Cardiac muscle cell (in vitro differentiated cells and primary cell): ENCODE measurements at regions not wholly inside any gene's neighbourhood (a gene's known extent, or its start where the extent isn't known, plus 50 kb on each side); places are given as distances from the start of the nearest gene placed in this dataset.
A peak's percentile ranks its signal among the peaks of the same experiment; 100 is the strongest.

Source experiments
- DNase-seq, 2 donors: peaks; one replicate each; pipeline versions ENCODE4 v3.0.0 to v3.0.0-alpha.2; 2010 to 2017; ENCODE audit warnings: low read depth in 1 of 2, low spot score in 1 of 2
- H3K27ac ChIP-seq: fragments of 200-600 bp; sonication (generic); 2 replicates; pipeline ENCODE4 v1.5.1; 2016
- H3K27me3 ChIP-seq: fragments of 200-600 bp; sonication (generic); 2 replicates; pipeline ENCODE4 v1.6.0; 2016; ENCODE audit warnings: control low read depth
- H3K36me3 ChIP-seq: fragments of 200-600 bp; sonication (generic); 2 replicates; pipeline ENCODE4 v1.5.1; 2016; ENCODE audit warnings: control low read depth
- H3K4me1 ChIP-seq: fragments of 200-600 bp; sonication (generic); 2 replicates; pipeline ENCODE4 v1.8.1; 2017; ENCODE audit warnings: low read depth, mild to moderate bottlenecking, mixed run types
- H3K4me3 ChIP-seq: fragments of 200-600 bp; sonication (generic); 2 replicates; pipeline ENCODE4 v1.5.1; 2016; ENCODE audit warnings: mild to moderate bottlenecking
- H3K9me3 ChIP-seq: fragments of 200-600 bp; sonication (generic); 2 replicates; pipeline ENCODE4 v1.5.1; 2017; ENCODE audit warnings: low read depth, mild to moderate bottlenecking, control low read depth
- TF ChIP-seq, protein P1 (sequence below): IDR thresholded peaks from 2 replicates; pipeline ENCODE4 v1.5.1; 2012; ENCODE audit warnings: low read depth, mild to moderate bottlenecking, low read length

DNA sequence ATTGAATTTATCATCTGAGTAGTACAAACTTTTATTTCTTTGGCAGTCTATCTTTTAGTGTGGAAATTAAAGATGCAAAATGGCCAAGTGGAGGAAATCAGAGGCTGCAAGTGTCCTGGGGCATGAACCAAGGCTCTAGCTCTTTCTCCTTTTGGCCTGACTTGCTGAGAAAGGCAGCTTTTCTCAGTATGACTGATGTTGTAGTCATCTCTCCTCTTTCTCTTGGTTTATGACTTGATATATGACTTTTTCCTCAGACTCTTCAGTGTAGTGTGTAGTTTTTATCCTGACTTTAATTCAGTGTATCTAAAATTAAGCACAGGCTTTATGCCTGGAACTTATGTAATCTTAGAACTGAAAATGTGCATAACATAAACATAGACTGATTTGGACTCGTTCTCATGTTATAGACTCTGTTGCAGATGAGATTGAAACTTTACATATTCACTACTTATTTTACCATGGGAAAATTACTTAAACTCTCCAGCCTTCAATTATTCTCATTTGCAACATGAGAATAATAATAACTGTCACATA lies 65.7 kb downstream of the SLITRK5 start:
- TF ChIP-seq, protein P1, sequence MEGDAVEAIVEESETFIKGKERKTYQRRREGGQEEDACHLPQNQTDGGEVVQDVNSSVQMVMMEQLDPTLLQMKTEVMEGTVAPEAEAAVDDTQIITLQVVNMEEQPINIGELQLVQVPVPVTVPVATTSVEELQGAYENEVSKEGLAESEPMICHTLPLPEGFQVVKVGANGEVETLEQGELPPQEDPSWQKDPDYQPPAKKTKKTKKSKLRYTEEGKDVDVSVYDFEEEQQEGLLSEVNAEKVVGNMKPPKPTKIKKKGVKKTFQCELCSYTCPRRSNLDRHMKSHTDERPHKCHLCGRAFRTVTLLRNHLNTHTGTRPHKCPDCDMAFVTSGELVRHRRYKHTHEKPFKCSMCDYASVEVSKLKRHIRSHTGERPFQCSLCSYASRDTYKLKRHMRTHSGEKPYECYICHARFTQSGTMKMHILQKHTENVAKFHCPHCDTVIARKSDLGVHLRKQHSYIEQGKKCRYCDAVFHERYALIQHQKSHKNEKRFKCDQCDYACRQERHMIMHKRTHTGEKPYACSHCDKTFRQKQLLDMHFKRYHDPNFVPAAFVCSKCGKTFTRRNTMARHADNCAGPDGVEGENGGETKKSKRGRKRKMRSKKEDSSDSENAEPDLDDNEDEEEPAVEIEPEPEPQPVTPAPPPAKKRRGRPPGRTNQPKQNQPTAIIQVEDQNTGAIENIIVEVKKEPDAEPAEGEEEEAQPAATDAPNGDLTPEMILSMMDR: no peak
- Histone ChIP-seq H3K9me3 (no peaks in the 10 kb centered on the region), H3K27me3 (no peaks in the 10 kb centered on the region), H3K4me3 (no peak overlapping the region), H3K4me1 (no peaks in the 10 kb centered on the region), H3K36me3 (no peaks in the 10 kb centered on the region), H3K27ac (no peak overlapping the region)
- DNase-seq: no peak

DNA sequence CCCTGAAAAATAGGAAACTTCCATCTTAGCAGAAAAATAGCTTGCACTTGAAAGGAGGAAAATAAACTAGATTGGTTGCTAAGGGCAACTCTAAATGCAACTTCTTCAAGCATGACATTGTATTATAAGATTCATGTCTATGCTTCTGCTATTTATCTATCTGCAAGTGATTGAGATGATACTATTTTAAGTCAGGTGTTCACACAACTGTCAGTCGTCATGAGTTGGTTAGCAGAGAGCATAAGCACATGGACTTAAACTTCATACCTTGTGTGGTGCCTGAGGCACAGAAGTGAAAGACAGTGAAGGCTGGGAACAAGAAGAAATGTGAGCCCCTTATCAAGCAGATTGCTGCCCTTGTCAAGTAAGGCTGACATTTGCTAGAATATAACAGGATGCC lies 82.9 kb downstream of the SLITRK5 start:
- Histone ChIP-seq H3K4me1 (no peaks in the 10 kb centered on the region), H3K27me3 (no peaks in the 10 kb centered on the region), H3K27ac (no peak overlapping the region), H3K4me3 (no peak overlapping the region), H3K9me3 (no peaks in the 10 kb centered on the region), H3K36me3 (no peaks in the 10 kb centered on the region)
- no peak for DNase-seq
- TF ChIP-seq, protein P1: no peak

DNA sequence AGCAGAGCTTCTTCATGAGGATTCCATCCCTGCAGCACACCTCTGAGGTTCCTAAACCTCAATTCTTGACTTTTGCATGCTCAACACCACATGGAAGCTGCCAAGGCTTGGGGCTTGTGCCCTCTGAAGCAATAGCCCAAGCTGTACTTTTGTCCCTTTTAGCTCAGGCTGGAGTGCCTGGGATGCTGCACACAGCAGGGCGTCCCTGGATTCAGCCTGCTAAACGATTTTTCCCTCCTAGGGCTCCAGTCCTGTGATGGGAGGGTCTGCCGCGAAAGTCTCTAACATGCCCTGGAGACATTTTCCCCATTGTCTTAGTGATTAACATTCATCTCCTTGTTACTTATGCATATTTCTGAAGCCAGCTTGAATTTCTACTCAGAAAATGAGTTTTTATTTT lies 98.3 kb downstream of the SLITRK5 start:
- TF ChIP-seq, protein P1: no peak
- Histone ChIP-seq H3K36me3 (no peaks in the 10 kb centered on the region), H3K4me1 (no peaks in the 10 kb centered on the region), H3K4me3 (no peak overlapping the region), H3K27me3 (no peaks in the 10 kb centered on the region), H3K27ac (no peak overlapping the region), H3K9me3 (no peaks in the 10 kb centered on the region)
- DNase-seq: no peak

DNA sequence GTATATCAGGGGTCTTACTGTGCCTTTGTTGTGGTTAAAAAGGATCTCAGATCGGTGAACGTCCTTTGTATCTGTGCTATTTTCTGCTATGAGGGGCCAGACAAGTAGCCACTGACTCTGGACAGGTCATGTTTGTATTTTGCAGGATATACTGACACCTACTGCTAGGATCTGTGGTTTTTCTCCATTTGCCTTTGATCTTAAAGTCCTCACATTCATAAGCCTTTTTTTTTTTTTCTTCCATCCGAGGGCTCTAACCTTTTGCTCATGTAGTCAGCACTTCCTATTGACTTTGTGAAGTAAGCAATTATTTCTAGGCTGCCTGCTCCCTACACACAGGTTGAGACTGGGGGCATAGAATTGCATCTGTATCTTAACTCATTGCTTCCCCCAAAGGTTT lies 106.2 kb downstream of the SLITRK5 start:
- no peaks in the 10 kb centered on the region for H3K9me3 ChIP-seq
- DNase-seq: peak in 1 of 2 donors; percentile 11
- H3K4me1 ChIP-seq: no peaks in the 10 kb centered on the region
- H3K27ac ChIP-seq: no peak overlapping the region
- no peaks in the 10 kb centered on the region for H3K36me3 ChIP-seq
- H3K27me3 ChIP-seq: no peaks in the 10 kb centered on the region
- H3K4me3 ChIP-seq: no peak overlapping the region
- TF ChIP-seq, protein P1: no peak

DNA sequence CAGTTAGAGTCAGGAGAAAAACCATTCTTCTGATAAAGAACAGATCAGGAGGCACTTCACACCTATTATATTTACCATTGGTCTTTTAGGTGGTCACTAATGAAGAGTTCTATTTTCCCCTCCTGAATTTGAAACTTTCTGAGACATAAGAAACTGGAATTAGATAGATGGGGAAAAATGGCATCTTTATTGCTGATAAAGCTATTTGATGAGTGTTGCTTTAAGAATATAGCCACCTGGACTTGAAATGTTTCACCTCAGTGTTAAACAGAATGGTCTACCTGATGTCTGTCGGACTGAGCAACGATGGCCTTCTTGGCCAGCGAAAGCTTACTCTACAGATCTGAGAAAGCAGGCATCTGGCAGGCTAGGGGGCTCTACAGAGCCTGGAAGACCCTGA lies 107.0 kb downstream of the SLITRK5 start:
- Histone ChIP-seq H3K4me1 (no peaks in the 10 kb centered on the region), H3K4me3 (no peak overlapping the region), H3K9me3 (no peaks in the 10 kb centered on the region), H3K27ac (no peak overlapping the region), H3K27me3 (no peaks in the 10 kb centered on the region), H3K36me3 (no peaks in the 10 kb centered on the region)
- no peak for DNase-seq
- TF ChIP-seq, protein P1: no peak

DNA sequence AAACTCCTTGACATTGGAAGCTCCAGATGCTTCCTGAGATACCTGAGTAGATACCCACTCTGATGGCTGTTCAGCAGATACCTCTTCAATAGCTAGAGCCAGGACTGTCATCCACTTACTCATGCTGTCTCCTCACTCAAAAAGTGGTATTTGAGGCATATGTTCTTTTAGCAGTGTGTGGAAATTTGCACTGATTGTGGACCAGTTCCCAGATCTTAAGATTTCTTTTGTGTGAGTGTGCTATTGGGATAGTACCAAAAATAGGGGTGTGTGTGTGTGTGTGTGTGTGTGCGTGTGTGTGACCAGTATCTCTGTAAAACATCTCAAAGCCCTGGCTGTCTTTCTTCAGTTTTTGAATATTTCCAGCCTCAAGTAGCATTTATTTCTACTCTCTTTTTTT lies 108.3 kb downstream of the SLITRK5 start:
- Histone ChIP-seq H3K27me3 (no peaks in the 10 kb centered on the region), H3K4me1 (no peaks in the 10 kb centered on the region), H3K4me3 (no peak overlapping the region), H3K27ac (no peak overlapping the region), H3K36me3 (no peaks in the 10 kb centered on the region), H3K9me3 (no peaks in the 10 kb centered on the region)
- no peak for DNase-seq
- TF ChIP-seq, protein P1: no peak
